Loucy (cell line): ENCODE measurements at regions not wholly inside any gene's neighbourhood (a gene's known extent, or its start where the extent isn't known, plus 50 kb on each side); places are given as distances from the start of the nearest gene placed in this dataset.

ENCODE experiments used
- H2AFZ ChIP-seq: fragments of 200-600 bp; sonication (generic); 2 replicates; pipeline ENCODE4 v1.6.0; 2016; ENCODE audit warnings: antibody characterized with exemption, mild to moderate bottlenecking, low read length, moderate library complexity
- H3F3A ChIP-seq: fragments of 200-600 bp; 2 replicates; pipeline ENCODE4 v1.6.0; 2016; ENCODE audit warnings: antibody characterized with exemption, low read depth, mild to moderate bottlenecking
- H3K27me3 ChIP-seq: fragments of 200-600 bp; sonication (generic); 2 replicates; pipeline ENCODE4 v1.6.1; 2014; ENCODE audit warnings: low read length, mild to moderate bottlenecking; ENCODE audit not compliant: insufficient read depth, poor library complexity, severe bottlenecking
- H3K36me3 ChIP-seq: fragments of 200-600 bp; sonication (generic); 2 replicates; pipeline ENCODE4 v1.6.1; 2016; ENCODE audit warnings: low read length; ENCODE audit not compliant: insufficient read depth
- H3K4me1 ChIP-seq: fragments of 200-600 bp; sonication (generic); 2 replicates; pipeline ENCODE4 v1.5.1; 2014; ENCODE audit warnings: low read length, mild to moderate bottlenecking; ENCODE audit not compliant: insufficient read depth, poor library complexity, severe bottlenecking
- H3K4me2 ChIP-seq: fragments of 200-600 bp; sonication (generic); 2 replicates; pipeline ENCODE4 v1.6.0; 2014; ENCODE audit warnings: antibody characterized with exemption, low read length, low read depth, mild to moderate bottlenecking; ENCODE audit not compliant: poor library complexity, severe bottlenecking
- H3K4me3 ChIP-seq: fragments of 200-600 bp; sonication (generic); 2 replicates; pipeline ENCODE4 v1.5.1; 2014; ENCODE audit warnings: low read length, mild to moderate bottlenecking, mixed read lengths; ENCODE audit not compliant: poor library complexity, severe bottlenecking
- H3K79me2 ChIP-seq: fragments of 200-600 bp; sonication (generic); 2 replicates; pipeline ENCODE4 v1.6.1; 2014; ENCODE audit warnings: low read length; ENCODE audit not compliant: insufficient read depth
- H3K9ac ChIP-seq: fragments of 200-600 bp; sonication (generic); 2 replicates; pipeline ENCODE4 v1.6.0; 2014; ENCODE audit warnings: mild to moderate bottlenecking, low read depth, low read length, moderate library complexity; ENCODE audit not compliant: poor library complexity, severe bottlenecking
- H3K9me2 ChIP-seq: fragments of 200-600 bp; sonication (generic); replicated peaks from 2 replicates; pipeline ENCODE4 v1.6.1; 2016; ENCODE audit warnings: low read depth, low read length, mixed read lengths
- H3K9me3 ChIP-seq: fragments of 200-600 bp; sonication (generic); 2 replicates; pipeline ENCODE4 v1.6.1; 2014; ENCODE audit warnings: mild to moderate bottlenecking, antibody characterized with exemption, low read length, low read depth; ENCODE audit not compliant: insufficient read depth
- H4K20me1 ChIP-seq: fragments of 200-600 bp; sonication (generic); 2 replicates; pipeline ENCODE4 v1.6.0; 2014; ENCODE audit warnings: antibody characterized with exemption, low read length, mild to moderate bottlenecking; ENCODE audit not compliant: insufficient read depth, poor library complexity, severe bottlenecking
- EZH2phosphoT487 ChIP-seq: fragments of 200-600 bp; IDR thresholded peaks from 2 replicates; pipeline ENCODE4 v1.6.1; 2018; ENCODE audit warnings: antibody characterized with exemption, mild to moderate bottlenecking, moderate library complexity, borderline replicate concordance
- TF ChIP-seq, protein P1 (sequence below): fragments of 200-600 bp; sonication (generic); conservative IDR thresholded peaks from 2 replicates; pipeline ENCODE4 v1.5.1; 2014; ENCODE audit warnings: mild to moderate bottlenecking, antibody characterized with exemption, low read length

DNA sequence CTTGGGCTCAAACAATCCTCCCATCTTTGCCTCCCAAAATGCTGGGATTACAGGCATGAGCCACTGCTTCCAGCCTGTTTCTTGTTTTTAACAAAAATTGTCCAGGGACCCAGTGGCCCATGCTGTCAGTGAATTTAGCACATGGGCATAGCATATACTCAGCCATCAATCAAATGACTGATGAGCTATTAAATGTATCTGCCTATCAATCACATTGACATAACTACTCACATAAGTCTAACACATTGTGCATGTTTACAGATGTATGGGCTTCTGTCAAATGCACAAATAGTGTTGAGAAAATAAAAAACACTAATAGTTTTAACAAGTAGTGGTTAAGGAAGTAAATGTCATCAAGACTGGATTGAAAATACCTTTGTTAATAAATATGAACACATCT is 249.4 kb downstream of the COX18 start:
- Histone ChIP-seq H3K4me2 (no peak overlapping the region), H3K4me1 (no peaks in the 10 kb centered on the region), H3K9ac (no peak overlapping the region), H2AFZ (no peak overlapping the region), H4K20me1 (no peaks in the 10 kb centered on the region), H3K27me3 (no peaks in the 10 kb centered on the region), H3K9me2 (no peaks in the 10 kb centered on the region), H3K79me2 (no peaks in the 10 kb centered on the region), H3F3A (no peaks in the 10 kb centered on the region), H3K9me3 (no peaks in the 10 kb centered on the region), H3K36me3 (no peaks in the 10 kb centered on the region), H3K4me3 (no peak overlapping the region)
- TF ChIP-seq EZH2phosphoT487, result no peak
- TF ChIP-seq, protein P1, sequence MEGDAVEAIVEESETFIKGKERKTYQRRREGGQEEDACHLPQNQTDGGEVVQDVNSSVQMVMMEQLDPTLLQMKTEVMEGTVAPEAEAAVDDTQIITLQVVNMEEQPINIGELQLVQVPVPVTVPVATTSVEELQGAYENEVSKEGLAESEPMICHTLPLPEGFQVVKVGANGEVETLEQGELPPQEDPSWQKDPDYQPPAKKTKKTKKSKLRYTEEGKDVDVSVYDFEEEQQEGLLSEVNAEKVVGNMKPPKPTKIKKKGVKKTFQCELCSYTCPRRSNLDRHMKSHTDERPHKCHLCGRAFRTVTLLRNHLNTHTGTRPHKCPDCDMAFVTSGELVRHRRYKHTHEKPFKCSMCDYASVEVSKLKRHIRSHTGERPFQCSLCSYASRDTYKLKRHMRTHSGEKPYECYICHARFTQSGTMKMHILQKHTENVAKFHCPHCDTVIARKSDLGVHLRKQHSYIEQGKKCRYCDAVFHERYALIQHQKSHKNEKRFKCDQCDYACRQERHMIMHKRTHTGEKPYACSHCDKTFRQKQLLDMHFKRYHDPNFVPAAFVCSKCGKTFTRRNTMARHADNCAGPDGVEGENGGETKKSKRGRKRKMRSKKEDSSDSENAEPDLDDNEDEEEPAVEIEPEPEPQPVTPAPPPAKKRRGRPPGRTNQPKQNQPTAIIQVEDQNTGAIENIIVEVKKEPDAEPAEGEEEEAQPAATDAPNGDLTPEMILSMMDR, result no peak

DNA sequence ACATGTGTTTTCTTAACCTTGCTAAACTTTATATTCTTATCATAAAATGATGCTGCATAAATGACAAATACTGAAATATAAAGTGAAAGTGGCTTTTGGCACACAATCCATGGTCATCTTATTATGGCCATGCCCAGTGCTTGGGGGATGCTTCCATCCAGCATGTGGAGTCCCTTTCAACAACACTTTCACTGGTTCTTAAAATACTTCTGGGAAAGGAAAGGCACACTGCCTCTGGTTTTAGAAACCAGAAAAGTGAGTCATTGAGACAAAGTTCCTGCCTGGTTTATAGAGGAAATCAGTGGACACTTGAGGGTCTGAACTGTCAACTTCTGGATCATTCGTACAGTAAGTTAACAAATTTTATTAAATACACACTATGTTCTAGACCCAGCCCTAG is 248.0 kb upstream of the ADAMTS3 start:
- no peaks in the 10 kb centered on the region for H3K9me3 ChIP-seq
- no peak overlapping the region for H2AFZ ChIP-seq
- no peaks in the 10 kb centered on the region for H3K4me1 ChIP-seq
- H4K20me1 ChIP-seq, result no peaks in the 10 kb centered on the region
- no peaks in the 10 kb centered on the region for H3F3A ChIP-seq
- H3K27me3 ChIP-seq, result no peaks in the 10 kb centered on the region
- H3K4me2 ChIP-seq, result no peak overlapping the region
- H3K9me2 ChIP-seq, result no peaks in the 10 kb centered on the region
- TF ChIP-seq EZH2phosphoT487, result no peak
- TF ChIP-seq, protein P1, result no peak
- H3K79me2 ChIP-seq, result no peaks in the 10 kb centered on the region
- H3K36me3 ChIP-seq, result no peaks in the 10 kb centered on the region
- no peak overlapping the region for H3K4me3 ChIP-seq
- no peak overlapping the region for H3K9ac ChIP-seq

DNA sequence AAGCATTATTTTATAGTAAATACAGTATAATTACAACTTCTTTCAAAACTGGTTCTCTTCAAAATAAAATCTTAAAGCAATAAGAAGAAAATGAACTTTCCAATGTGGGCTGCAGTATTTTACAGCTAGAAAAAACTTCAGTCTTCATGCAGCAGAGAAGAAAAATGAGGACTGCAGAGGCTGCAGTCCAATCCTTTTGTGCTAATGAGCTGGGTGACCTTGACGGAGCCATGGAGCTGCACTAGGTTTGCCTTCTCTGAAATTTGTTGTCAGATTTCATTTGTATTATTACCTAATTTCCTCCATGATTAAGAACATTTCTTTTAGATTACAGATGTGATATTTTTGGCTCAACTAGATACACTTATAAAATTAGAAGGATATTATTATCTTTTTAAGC is 245.2 kb upstream of the ADAMTS3 start:
- H3K4me1 ChIP-seq, result no peaks in the 10 kb centered on the region
- no peaks in the 10 kb centered on the region for H3K9me3 ChIP-seq
- H3F3A ChIP-seq, result no peaks in the 10 kb centered on the region
- H2AFZ ChIP-seq, result no peak overlapping the region
- no peak overlapping the region for H3K4me3 ChIP-seq
- H3K27me3 ChIP-seq, result no peaks in the 10 kb centered on the region
- H3K36me3 ChIP-seq, result no peaks in the 10 kb centered on the region
- H4K20me1 ChIP-seq, result no peaks in the 10 kb centered on the region
- no peak for TF ChIP-seq EZH2phosphoT487
- TF ChIP-seq, protein P1, result no peak
- no peaks in the 10 kb centered on the region for H3K9me2 ChIP-seq
- H3K4me2 ChIP-seq, result no peak overlapping the region
- no peaks in the 10 kb centered on the region for H3K79me2 ChIP-seq
- no peak overlapping the region for H3K9ac ChIP-seq
